Neural progenitor cell (in vitro differentiated cells): ENCODE measurements at regions not wholly inside any gene's neighbourhood (a gene's known extent, or its start where the extent isn't known, plus 50 kb on each side); places are given as distances from the start of the nearest gene placed in this dataset.

ENCODE experiments used
- DNase-seq: peaks from one replicate; pipeline ENCODE4 v3.0.0-alpha.2; 2016; ENCODE audit warnings: low spot score
- H2AFZ ChIP-seq: fragments of 200-600 bp; sonication (generic); replicated peaks from 2 replicates; pipeline ENCODE4 v1.6.1; 2016; ENCODE audit warnings: antibody characterized with exemption
- H3F3A ChIP-seq: fragments of 200-600 bp; sonication (generic); 2 replicates; pipeline ENCODE4 v1.6.1; 2016; ENCODE audit warnings: antibody characterized with exemption, low read depth
- H3K27ac ChIP-seq: fragments of 200-600 bp; sonication (generic); 2 replicates; pipeline ENCODE4 v1.5.1; 2016; ENCODE audit warnings: mild to moderate bottlenecking
- H3K27me3 ChIP-seq: fragments of 200-600 bp; sonication (generic); 2 replicates; pipeline ENCODE4 v1.6.1; 2016; ENCODE audit warnings: mild to moderate bottlenecking, moderate library complexity
- H3K36me3 ChIP-seq: fragments of 200-600 bp; sonication (generic); 2 replicates; pipeline ENCODE4 v1.5.1; 2016
- H3K4me1 ChIP-seq: fragments of 200-600 bp; sonication (generic); 2 replicates; pipeline ENCODE4 v1.6.1; 2016; ENCODE audit warnings: mixed run types
- H3K4me2 ChIP-seq: fragments of 200-600 bp; sonication (generic); 2 replicates; pipeline ENCODE4 v1.6.1; 2016
- H3K4me3 ChIP-seq: fragments of 200-600 bp; sonication (generic); 2 replicates; pipeline ENCODE4 v1.5.1; 2016
- H3K79me2 ChIP-seq: fragments of 200-600 bp; sonication (generic); 2 replicates; pipeline ENCODE4 v1.6.1; 2016; ENCODE audit warnings: low read depth
- H3K9ac ChIP-seq: fragments of 200-600 bp; sonication (generic); 2 replicates; pipeline ENCODE4 v1.6.1; 2016
- H3K9me3 ChIP-seq: fragments of 200-600 bp; sonication (generic); 2 replicates; pipeline ENCODE4 v1.5.1; 2016; ENCODE audit warnings: low read depth
- H4K20me1 ChIP-seq: fragments of 200-600 bp; sonication (generic); 2 replicates; pipeline ENCODE4 v1.6.1; 2016; ENCODE audit warnings: low read depth
- H3K27ac Mint-ChIP-seq: 3 replicates; pipeline ENCODE4 v1.8.0; 2021; ENCODE audit warnings: mixed read lengths
- H3K27me3 Mint-ChIP-seq: 2 replicates; pipeline ENCODE4 v1.8.0; 2022; ENCODE audit warnings: low read depth, mild to moderate bottlenecking, inconsistent platforms, moderate library complexity, mixed read lengths; ENCODE audit not compliant: insufficient read depth
- H3K36me3 Mint-ChIP-seq: 3 replicates; pipeline ENCODE4 v1.8.0; 2021; ENCODE audit warnings: mixed read lengths
- H3K4me1 Mint-ChIP-seq: 3 replicates; pipeline ENCODE4 v1.8.0; 2021; ENCODE audit warnings: mixed read lengths
- H3K4me3 Mint-ChIP-seq: 3 replicates; pipeline ENCODE4 v1.8.0; 2021; ENCODE audit warnings: mild to moderate bottlenecking, moderate library complexity, mixed read lengths
- H3K9me3 Mint-ChIP-seq: 3 replicates; pipeline ENCODE4 v1.8.0; 2020; ENCODE audit warnings: mixed read lengths
- EZH2 ChIP-seq: fragments of 200-600 bp; sonication (generic); IDR thresholded peaks from 2 replicates; pipeline ENCODE4 v1.6.1; 2017; ENCODE audit warnings: antibody characterized with exemption, mild to moderate bottlenecking, moderate library complexity
- EZH2phosphoT487 ChIP-seq: fragments of 200-600 bp; sonication (generic); IDR thresholded peaks from 2 replicates; pipeline ENCODE4 v1.6.1; 2017; ENCODE audit warnings: antibody characterized with exemption
- TF ChIP-seq, protein P1 (sequence below): fragments of 200-600 bp; sonication (generic); IDR thresholded peaks from 2 replicates; pipeline ENCODE4 v1.5.1; 2017; ENCODE audit warnings: antibody characterized with exemption, mild to moderate bottlenecking

DNA sequence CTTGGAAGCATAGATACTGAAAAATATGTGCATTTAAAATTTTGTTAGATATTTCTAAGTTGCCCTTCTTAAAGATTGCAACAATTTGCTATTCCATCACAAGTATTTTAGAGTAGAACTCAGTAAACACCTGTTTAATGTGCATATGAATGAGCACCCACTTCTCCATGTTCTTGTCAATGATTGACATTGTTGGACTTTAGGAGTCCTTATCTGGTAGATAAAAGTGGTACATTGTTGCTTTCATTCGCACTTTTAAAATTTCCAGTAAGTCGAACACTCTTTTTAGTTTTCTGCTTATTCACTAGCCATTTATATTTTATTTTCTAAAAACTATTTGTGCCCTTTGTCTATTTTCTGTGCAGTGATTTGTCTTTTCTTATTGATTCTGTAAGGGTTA is 478.3 kb downstream of the SOX2 start:
- H3K27me3 Mint-ChIP-seq = peaks cover 6% of the 10 kb centered on the region
- Histone ChIP-seq H3K4me2 (no peak overlapping the region), H3K27ac (no peak overlapping the region), H3F3A (no peaks in the 10 kb centered on the region), H3K4me3 (no peak overlapping the region), H3K4me1 (peaks cover 4% of the 10 kb centered on the region), H2AFZ (no peak overlapping the region), H3K9ac (no peak overlapping the region), H3K36me3 (no peaks in the 10 kb centered on the region), H3K9me3 (no peaks in the 10 kb centered on the region), H3K27me3 (no peaks in the 10 kb centered on the region), H3K79me2 (no peaks in the 10 kb centered on the region), H4K20me1 (no peaks in the 10 kb centered on the region)
- no peaks in the 10 kb centered on the region for H3K36me3 Mint-ChIP-seq
- H3K9me3 Mint-ChIP-seq = peaks cover 11% of the 10 kb centered on the region
- no peak overlapping the region for H3K4me3 Mint-ChIP-seq
- TF ChIP-seq EZH2phosphoT487 (no peak), EZH2 (no peak)
- TF ChIP-seq, protein P1, sequence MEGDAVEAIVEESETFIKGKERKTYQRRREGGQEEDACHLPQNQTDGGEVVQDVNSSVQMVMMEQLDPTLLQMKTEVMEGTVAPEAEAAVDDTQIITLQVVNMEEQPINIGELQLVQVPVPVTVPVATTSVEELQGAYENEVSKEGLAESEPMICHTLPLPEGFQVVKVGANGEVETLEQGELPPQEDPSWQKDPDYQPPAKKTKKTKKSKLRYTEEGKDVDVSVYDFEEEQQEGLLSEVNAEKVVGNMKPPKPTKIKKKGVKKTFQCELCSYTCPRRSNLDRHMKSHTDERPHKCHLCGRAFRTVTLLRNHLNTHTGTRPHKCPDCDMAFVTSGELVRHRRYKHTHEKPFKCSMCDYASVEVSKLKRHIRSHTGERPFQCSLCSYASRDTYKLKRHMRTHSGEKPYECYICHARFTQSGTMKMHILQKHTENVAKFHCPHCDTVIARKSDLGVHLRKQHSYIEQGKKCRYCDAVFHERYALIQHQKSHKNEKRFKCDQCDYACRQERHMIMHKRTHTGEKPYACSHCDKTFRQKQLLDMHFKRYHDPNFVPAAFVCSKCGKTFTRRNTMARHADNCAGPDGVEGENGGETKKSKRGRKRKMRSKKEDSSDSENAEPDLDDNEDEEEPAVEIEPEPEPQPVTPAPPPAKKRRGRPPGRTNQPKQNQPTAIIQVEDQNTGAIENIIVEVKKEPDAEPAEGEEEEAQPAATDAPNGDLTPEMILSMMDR = no peak
- H3K4me1 Mint-ChIP-seq = peaks cover 24% of the 10 kb centered on the region
- no peak for DNase-seq
- H3K27ac Mint-ChIP-seq = no peak overlapping the region

DNA sequence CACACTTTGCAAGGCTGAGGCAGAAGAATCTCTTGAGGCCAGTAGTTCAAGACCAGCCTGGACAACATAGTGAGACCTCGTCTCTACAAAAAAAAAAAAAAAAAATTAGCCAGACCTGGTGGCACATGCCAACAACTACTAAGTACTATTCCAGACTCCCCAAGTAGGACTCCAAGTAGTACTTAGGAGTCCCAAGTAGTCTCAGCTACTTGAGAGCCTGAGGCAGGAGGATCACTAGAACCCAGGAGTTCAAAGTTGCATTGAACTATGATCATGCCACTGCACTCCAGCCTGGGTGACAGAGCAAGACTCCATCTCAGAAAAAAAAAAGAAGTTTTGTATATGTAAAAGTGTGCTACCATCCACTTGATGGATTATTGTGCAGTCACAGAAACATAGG is 486.6 kb downstream of the SOX2 start:
- Histone ChIP-seq H3K9ac (no peak overlapping the region), H3K9me3 (no peaks in the 10 kb centered on the region)
- no peak for TF ChIP-seq EZH2phosphoT487
- TF ChIP-seq, protein P1 = no peak

DNA sequence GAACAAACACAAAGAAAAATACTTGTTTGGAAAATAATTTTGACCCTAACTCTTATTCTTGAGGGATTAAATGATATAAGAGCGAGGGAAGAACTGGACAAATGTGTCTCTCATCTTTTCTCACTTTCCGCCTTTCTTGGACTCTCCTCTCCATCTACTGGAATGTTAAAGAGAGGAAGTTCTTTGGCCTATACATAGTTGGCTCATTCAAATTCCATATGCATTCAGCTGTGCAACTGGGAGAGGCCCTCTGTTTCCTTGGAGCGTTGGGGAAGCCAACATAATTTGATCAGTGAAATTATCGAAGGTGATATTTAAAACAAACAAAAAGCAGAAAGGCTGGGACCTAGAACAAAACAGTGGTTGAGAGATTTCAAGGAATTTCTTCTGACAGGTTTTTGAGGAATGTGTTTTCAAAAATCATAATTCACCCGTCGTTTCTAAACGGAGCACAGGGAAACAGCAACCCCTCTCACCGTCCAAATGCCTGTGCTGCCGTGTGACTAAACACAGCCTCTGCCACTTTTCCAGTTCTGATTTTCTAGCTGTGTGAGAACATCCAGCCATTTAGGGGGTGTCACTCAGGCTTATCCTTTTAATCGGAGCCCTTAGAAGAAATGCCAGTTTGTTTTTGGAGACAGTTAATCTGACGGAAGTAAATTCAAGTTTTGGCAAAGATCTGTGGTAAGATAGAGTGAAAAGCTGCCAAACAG is 489.9 kb downstream of the SOX2 start:
- Histone ChIP-seq H3K9me3 (no peaks in the 10 kb centered on the region), H3K36me3 (no peaks in the 10 kb centered on the region), H3F3A (no peaks in the 10 kb centered on the region), H3K4me1 (peaks cover 20% of the 10 kb centered on the region), H2AFZ (peak overlapping the region; percentile 81), H3K9ac (no peak overlapping the region), H3K4me3 (no peak overlapping the region), H3K4me2 (peak overlapping the region; percentile 63), H3K27me3 (no peaks in the 10 kb centered on the region), H4K20me1 (no peaks in the 10 kb centered on the region), H3K79me2 (no peaks in the 10 kb centered on the region), H3K27ac (no peak overlapping the region)
- no peaks in the 10 kb centered on the region for H3K36me3 Mint-ChIP-seq
- no peak for DNase-seq
- H3K27ac Mint-ChIP-seq = peak overlapping the region; percentile 98
- H3K4me3 Mint-ChIP-seq = no peak overlapping the region
- H3K4me1 Mint-ChIP-seq = peaks cover 28% of the 10 kb centered on the region
- no peak for TF ChIP-seq EZH2phosphoT487
- H3K27me3 Mint-ChIP-seq = peaks cover 2% of the 10 kb centered on the region
- H3K9me3 Mint-ChIP-seq = peaks cover 8% of the 10 kb centered on the region

More for the DNA sequence above, 486.6 kb downstream of the SOX2 start:
- H3K36me3 ChIP-seq = no peaks in the 10 kb centered on the region
- H2AFZ ChIP-seq = no peak overlapping the region
- no peak for DNase-seq
- peaks cover 20% of the 10 kb centered on the region for H3K4me1 ChIP-seq
- H3K79me2 ChIP-seq = no peaks in the 10 kb centered on the region
- Mint-ChIP-seq H3K36me3 (no peaks in the 10 kb centered on the region), H3K4me3 (no peak overlapping the region), H3K4me1 (peaks cover 45% of the 10 kb centered on the region), H3K9me3 (peaks cover 2% of the 10 kb centered on the region), H3K27ac (no peak overlapping the region), H3K27me3 (peaks cover 2% of the 10 kb centered on the region)
- H3K4me2 ChIP-seq = no peak overlapping the region
- H4K20me1 ChIP-seq = no peaks in the 10 kb centered on the region
- H3K27me3 ChIP-seq = no peaks in the 10 kb centered on the region
- no peaks in the 10 kb centered on the region for H3F3A ChIP-seq
- no peak overlapping the region for H3K4me3 ChIP-seq
- no peak overlapping the region for H3K27ac ChIP-seq

DNA sequence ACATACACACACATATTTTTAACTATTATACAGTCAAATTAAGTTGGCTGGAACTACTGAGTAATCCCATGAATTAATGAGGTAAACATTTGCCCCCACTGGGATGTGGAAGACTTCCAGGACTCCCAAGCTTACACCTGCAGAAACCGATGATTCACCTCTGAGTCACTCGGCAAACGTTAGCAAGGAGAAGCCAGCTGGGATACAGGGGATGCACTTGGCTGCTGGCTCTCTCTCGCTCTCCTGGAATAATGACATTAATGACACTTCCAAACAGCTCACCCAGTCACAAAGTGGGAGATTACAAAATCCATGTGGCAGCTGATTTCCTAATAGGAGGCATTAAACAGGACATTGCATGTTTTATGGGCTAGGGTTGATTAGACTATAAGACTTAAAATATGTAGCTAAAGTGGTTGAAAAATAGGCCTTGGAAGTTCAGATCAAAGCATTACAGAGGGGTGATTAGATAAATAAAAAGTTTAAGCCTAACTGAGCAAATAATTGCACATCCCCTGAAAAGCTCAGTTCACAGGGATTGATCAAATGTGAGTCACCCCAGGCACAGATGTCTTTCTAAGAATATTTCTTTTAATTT is 500.9 kb downstream of the SOX2 start:
- Histone ChIP-seq H3K4me2 (no peak overlapping the region), H3K4me1 (peaks cover 10% of the 10 kb centered on the region)

More for the DNA sequence above, 500.9 kb downstream of the SOX2 start:
- H3K9ac ChIP-seq = no peak overlapping the region
- H3K36me3 Mint-ChIP-seq = no peaks in the 10 kb centered on the region
- H3K27ac Mint-ChIP-seq = peak overlapping the region; percentile 51
- H2AFZ ChIP-seq = no peak overlapping the region
- no peaks in the 10 kb centered on the region for H3F3A ChIP-seq
- no peak for TF ChIP-seq EZH2phosphoT487
- TF ChIP-seq EZH2 = no peak
- TF ChIP-seq, protein P1 = no peak
- H3K9me3 Mint-ChIP-seq = no peaks in the 10 kb centered on the region
- no peaks in the 10 kb centered on the region for H3K27me3 ChIP-seq
- no peaks in the 10 kb centered on the region for H3K36me3 ChIP-seq
- H3K9me3 ChIP-seq = no peaks in the 10 kb centered on the region
- H3K27ac ChIP-seq = no peak overlapping the region
- no peak for DNase-seq
- H3K4me1 Mint-ChIP-seq = peaks cover 44% of the 10 kb centered on the region
- no peaks in the 10 kb centered on the region for H3K79me2 ChIP-seq
- peaks cover 7% of the 10 kb centered on the region for H3K27me3 Mint-ChIP-seq
- no peak overlapping the region for H3K4me3 ChIP-seq
- H3K4me3 Mint-ChIP-seq = no peak overlapping the region
- no peaks in the 10 kb centered on the region for H4K20me1 ChIP-seq
